K562 (cell line): ENCODE measurements at regions not wholly inside any gene's neighbourhood (a gene's known extent, or its start where the extent isn't known, plus 50 kb on each side); places are given as distances from the start of the nearest gene placed in this dataset.

ENCODE experiments used
- ATAC-seq: fragments of 200-7000 bp; cut with Tn5 transposase; 3 replicates; pipeline ENCODE4 v1.9.1; 2020; ENCODE audit warnings: moderate library complexity
- BruUV-seq: library from RNA; stranded (reverse); fragments of 400-500 nt; replicated peaks from 2 replicates; lab custom pipeline; 2021; lab: Mats Ljungman, UMichigan
- CTCF ChIA-PET: fragments of 300-600 bp; formaldehyde crosslinking; extraction: SDS; loops from one replicate; lab custom pipeline; 2021; ENCODE audit warnings: low intra/inter-chr PET ratio; lab: Yijun Ruan, JAX
- POLR2A ChIA-PET: fragments of 300-600, 350-650 bp; sonication (Branson Sonifier 250); formaldehyde crosslinking; extraction: SDS; loops from one replicate; lab custom pipeline; 2021; ENCODE audit warnings: antibody characterized with exemption, inconsistent platforms; lab: Yijun Ruan, JAX
- DNase-seq, 4 experiments: peaks; one replicate each; pipeline versions ENCODE4 v3.0.0 to v3.0.0-alpha.2; 2011 to 2018; ENCODE audit warnings: low spot score in 3 of 4, mixed read lengths in 3 of 4; ENCODE audit errors: extremely low read depth in 1 of 4
- FAIRE-seq: peaks from 2 replicates; lab custom pipeline; 2011; peaks lifted over from hg19 to GRCh38; lab: Jason Lieb, UNC
- H2AFZ ChIP-seq: 2 replicates; pipeline ENCODE4 v1.6.0; 2011; ENCODE audit warnings: low read depth, low read length, control low read depth, inconsistent platforms
- H3K27ac ChIP-seq: fragments of 200-600 bp; 3 replicates; pipeline ENCODE4 v1.8.0; 2011; ENCODE audit warnings: low read depth, mild to moderate bottlenecking, control low read depth, inconsistent platforms, low read length, moderate library complexity, mixed read lengths; ENCODE audit errors: extremely low read depth
- H3K27me3 ChIP-seq, 2 experiments: fragments of 300-600 bp in 1 of 2; 2 replicates in 1 of 2; 3 replicates in 1 of 2; pipeline versions ENCODE4 v1.6.0 to v1.8.0; 2011; ENCODE audit warnings: inconsistent platforms in 2 of 2, low read length in 2 of 2, mild to moderate bottlenecking in 1 of 2, mixed read lengths in 1 of 2, moderate library complexity in 1 of 2; ENCODE audit not compliant: control insufficient read depth in 2 of 2, insufficient read depth in 2 of 2
- H3K36me3 ChIP-seq: fragments of 300-600 bp; 3 replicates; pipeline ENCODE4 v1.8.0; 2011; ENCODE audit warnings: mild to moderate bottlenecking, low read length, inconsistent platforms; ENCODE audit not compliant: control insufficient read depth, insufficient read depth
- H3K4me1 ChIP-seq, 2 experiments: fragments of 200-600 bp in 1 of 2; replicated peaks in 1 of 2; 2 replicates in 1 of 2; 3 replicates in 1 of 2; pipeline versions ENCODE4 v1.5.1 to v1.8.0; 2011; ENCODE audit warnings: inconsistent platforms in 2 of 2, low read length in 2 of 2, mild to moderate bottlenecking in 1 of 2, mixed read lengths in 1 of 2, moderate library complexity in 1 of 2; ENCODE audit not compliant: control insufficient read depth in 2 of 2, insufficient read depth in 2 of 2
- H3K4me2 ChIP-seq: 2 replicates; pipeline ENCODE4 v1.6.1; 2011; ENCODE audit warnings: low read length, control low read depth, inconsistent platforms, mixed read lengths; ENCODE audit not compliant: insufficient read depth
- H3K4me3 ChIP-seq: fragments of 200-600 bp; sonication (generic), shearing (Covaris generic); 2 replicates; pipeline ENCODE4 v1.5.1; 2016; ENCODE audit warnings: control low read depth, inconsistent platforms
- H3K79me2 ChIP-seq: fragments of 200-600 bp; 3 replicates; pipeline ENCODE4 v1.8.0; 2011; ENCODE audit warnings: low read length, inconsistent platforms; ENCODE audit not compliant: control insufficient read depth, insufficient read depth
- H3K9ac ChIP-seq, 2 experiments: 2 replicates each; pipeline versions ENCODE4 v1.6.0 to v1.6.1; 2011; ENCODE audit warnings: low read depth in 2 of 2, low read length in 2 of 2, control low read depth in 1 of 2, inconsistent platforms in 1 of 2, mild to moderate bottlenecking in 1 of 2, mixed read lengths in 1 of 2; ENCODE audit not compliant: insufficient read depth in 1 of 2
- H3K9me1 ChIP-seq: one replicate; pipeline ENCODE4 v1.6.0; 2011; ENCODE audit warnings: inconsistent platforms, mild to moderate bottlenecking, low read length, moderate library complexity; ENCODE audit not compliant: control insufficient read depth, insufficient read depth
- H3K9me3 ChIP-seq: replicated peaks from 2 replicates; pipeline ENCODE4 v1.5.1; 2011; ENCODE audit warnings: low read depth, low read length, inconsistent platforms; ENCODE audit not compliant: control insufficient read depth, insufficient read depth
- H4K20me1 ChIP-seq: replicated peaks from 2 replicates; pipeline ENCODE4 v1.6.1; 2011; ENCODE audit warnings: low read length, inconsistent platforms, mixed read lengths; ENCODE audit not compliant: control insufficient read depth, insufficient read depth
- ARHGAP35 ChIP-seq: fragments of 450-650 bp; IDR thresholded peaks from 2 replicates; pipeline ENCODE4 v1.6.1; 2018; ENCODE audit not compliant: partially characterized antibody
- CBFB ChIP-seq: sonication (generic); formaldehyde crosslinking; IDR thresholded peaks from 2 replicates; pipeline ENCODE4 v1.4.0; 2020; ENCODE audit warnings: mild to moderate bottlenecking, missing genetic modification reagents
- EWSR1 ChIP-seq: fragments of 450-650 bp; IDR thresholded peaks from 2 replicates; pipeline ENCODE4 v1.6.1; 2018; ENCODE audit warnings: borderline replicate concordance, mild to moderate bottlenecking, low read depth, moderate library complexity; ENCODE audit not compliant: partially characterized antibody
- FIP1L1 ChIP-seq: fragments of 200-400 bp; formaldehyde crosslinking; IDR thresholded peaks from 2 replicates; pipeline ENCODE4 v1.6.1; 2018; ENCODE audit warnings: mild to moderate bottlenecking, low read depth, low read length; ENCODE audit not compliant: poor library complexity, severe bottlenecking
- NBN ChIP-seq: fragments of 450-650 bp; IDR thresholded peaks from 2 replicates; pipeline ENCODE4 v1.6.1; 2016; ENCODE audit warnings: low read depth, mild to moderate bottlenecking
- RFX7 ChIP-seq: fragments of 250-450 bp; sonication (Bioruptor Pico); IDR thresholded peaks from 2 replicates; pipeline ENCODE4 v1.5.1; 2021; ENCODE audit warnings: mild to moderate bottlenecking
- RNF219 ChIP-seq: fragments of 250-450 bp; sonication (Bioruptor Pico); IDR thresholded peaks from 2 replicates; pipeline ENCODE4 v1.5.0; 2022; ENCODE audit warnings: mild to moderate bottlenecking
- WGBS: fragments of 100-300 bp; shearing (Covaris generic); methylation state at CpG from one replicate; pipeline ENCODE4 v1.1.6; 2016; ENCODE audit warnings: low coverage, mixed read lengths; ENCODE audit not compliant: insufficient coverage; ENCODE audit errors: missing lambda C conversion rate; 5-methylcytosine and 5-hydroxymethylcytosine counted together
- in situ Hi-C: fragments of 300-500 bp; cut with MboI; formaldehyde crosslinking; loops from 4 replicates; pipeline ENCODE4 v1.15.0; 2018; ENCODE audit warnings: inconsistent platforms, mixed read lengths
- intact Hi-C: fragments of 100-400 bp; cut with micrococcal nuclease; formaldehyde crosslinking; loops from 2 replicates; pipeline ENCODE4 v1.14.2; 2022
- TF ChIP-seq, protein P1 (sequence below), 2 experiments: fragments of 250-450 bp in 1 of 2; fragments of 450-650 bp in 1 of 2; sonication (Bioruptor Pico) in 1 of 2; IDR thresholded peaks; 2 replicates each; pipeline versions ENCODE4 v1.6.1 to v1.8.0; 2016 to 2021; ENCODE audit warnings: mild to moderate bottlenecking in 2 of 2, moderate library complexity in 2 of 2, missing compliant biosample characterization in 1 of 2, missing genetic modification characterization in 1 of 2

GRCh38 chr19:27885359-27885758, 1327.6 kb downstream of the UQCRFS1 start:
- DNase-seq (no peak), ATAC-seq (no peak), FAIRE-seq (no peak)
- Histone ChIP-seq H3K79me2 (no peaks in the 10 kb centered on the region), H3K27me3 (no peaks in the 10 kb centered on the region), H4K20me1 (no peaks in the 10 kb centered on the region), H3K9me1 (no peaks in the 10 kb centered on the region), H3K27ac (no peak overlapping the region), H3K4me3 (no peak overlapping the region), H3K4me2 (no peak overlapping the region), H3K36me3 (no peaks in the 10 kb centered on the region), H3K9me3 (no peaks in the 10 kb centered on the region), H3K4me1 (no peaks in the 10 kb centered on the region), H3K9ac (no peak overlapping the region), H2AFZ (no peak overlapping the region)
- BruUV-seq = no TSS peak
- in situ Hi-C loops = no loop called here
- intact Hi-C loops = no loop called here
- ChIA-PET CTCF (no interaction called here), POLR2A (no interaction called here)
- 0% methylated on average over 7 of the region's 7 CpGs for WGBS
- TF ChIP-seq RFX7 (CRISPR knock-in tag) (no peak), NBN (no peak), EWSR1 (no peak), CBFB (no peak), ARHGAP35 (no peak), FIP1L1 (no peak), RNF219 (CRISPR knock-in tag) (no peak)
- TF ChIP-seq, protein P1, sequence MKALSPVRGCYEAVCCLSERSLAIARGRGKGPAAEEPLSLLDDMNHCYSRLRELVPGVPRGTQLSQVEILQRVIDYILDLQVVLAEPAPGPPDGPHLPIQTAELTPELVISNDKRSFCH (CRISPR knock-in tag; IDR thresholded peaks at IDR 0.05) = no peak
- TF ChIP-seq, protein P1 (tag; IDR thresholded peaks at IDR 0.05) = no peak
